ENCODE measurements at regions not wholly inside any gene's neighbourhood (a gene's known extent, or its start where the extent isn't known, plus 50 kb on each side); places are given as distances from the start of the nearest gene placed in this dataset.

- Histone ChIP-seq H2BK5ac (ENCODE audit: low read depth, low read length, poor library complexity, severe bottlenecking) (no peak overlapping the region), H2AK5ac (ENCODE audit: low read depth, low read length) (no peak overlapping the region), H2BK20ac (ENCODE audit: low read depth, low read length) (no peak overlapping the region), H3K56ac (ENCODE audit: extremely low read depth, insufficient read depth, low read length) (no peak overlapping the region), H3K23ac (ENCODE audit: low read depth, low read length) (no peak overlapping the region), H4K91ac (ENCODE audit: insufficient read depth, low read depth, low read length) (no peak overlapping the region), H3K4me1 (ENCODE audit: control insufficient read depth, insufficient read depth, low read length) (no peaks in the 10 kb centered on the region), H3K79me1 (ENCODE audit: low read depth in 1 of 2, low read length in 2 of 2) (no peaks in the 10 kb centered on the region), H3K27me3 (ENCODE audit: control insufficient read depth, insufficient read depth, low read length) (no peaks in the 10 kb centered on the region), H4K20me1 (ENCODE audit: insufficient read depth, low read length) (no peaks in the 10 kb centered on the region), H4K5ac (ENCODE audit: low read depth, low read length) (no peak overlapping the region), H2AK9ac (replicated peaks; ENCODE audit: low read depth, low read length, poor library complexity) (no peak overlapping the region), H3K36me3 (ENCODE audit: control insufficient read depth, insufficient read depth, low read length) (no peaks in the 10 kb centered on the region), H3K9me1 (ENCODE audit: insufficient read depth, low read length) (no peaks in the 10 kb centered on the region), H2BK120ac (ENCODE audit: low read depth, low read length) (no peak overlapping the region), H3K9ac (ENCODE audit: low read depth, low read length) (no peak overlapping the region), H4K8ac (ENCODE audit: low read depth in 2 of 2, low read length in 2 of 2) (no peak overlapping the region), H3K18ac (ENCODE audit: low read depth, low read length) (no peak overlapping the region), H2BK15ac (ENCODE audit: low read depth, low read length) (no peak overlapping the region), H3K4me3 (ENCODE audit: insufficient read depth, low read depth, low read length) (no peak overlapping the region), H3K14ac (replicated peaks; ENCODE audit: low read depth, low read length) (no peak overlapping the region), H3K4me2 (ENCODE audit: low read depth, low read length) (no peak overlapping the region), H3K4ac (ENCODE audit: low read depth, low read length) (no peak overlapping the region), H2AFZ (replicated peaks; ENCODE audit: low read length, poor library complexity) (peak overlapping the region; percentile 51), H3K27ac (ENCODE audit: insufficient read depth, low read length) (no peak overlapping the region), H3K9me3 (ENCODE audit: control insufficient read depth, insufficient read depth, low read length) (peaks cover 8% of the 10 kb centered on the region)
- BruUV-seq (replicated peaks): no TSS peak
- ChIA-PET CTCF (no interaction called here), POLR2A (ENCODE audit: unreplicated experiment) (no interaction called here)
- WGBS, 2 experiments (ENCODE audit: extremely low coverage in 2 of 2, insufficient read length in 1 of 2): no CpG with 5 or more reads among the region's 3 CpGs
- ATAC-seq (ENCODE audit: low read depth): no peak
- DNase-seq: no peak
- in situ Hi-C loops (cut with MboI; ENCODE audit: low sequenced_read_pairs) (no loop called here), intact Hi-C loops (cut with micrococcal nuclease) (no loop called here), dilution Hi-C loops (cut with HindIII; ENCODE audit: low sequenced_read_pairs, unreplicated experiment) (no loop called here)
- TF ChIP-seq BHLHE40 (IDR thresholded peaks at IDR 0.05; ENCODE audit: low read depth, low read length) (no peak), CHD1 (IDR thresholded peaks at IDR 0.05; ENCODE audit: low read depth, low read length) (no peak), RFX5 (IDR thresholded peaks at IDR 0.05; ENCODE audit: low read depth, low read length) (no peak), CEBPB (IDR thresholded peaks at IDR 0.05; ENCODE audit: low read depth, low read length) (no peak), MXI1 (IDR thresholded peaks at IDR 0.05; ENCODE audit: borderline replicate concordance, low read depth, low read length) (no peak), FOS (IDR thresholded peaks at IDR 0.05; ENCODE audit: low read depth, low read length) (no peak), USF2 (IDR thresholded peaks at IDR 0.05; ENCODE audit: low read depth, low read length) (no peak), POLR2A (IDR thresholded peaks at IDR 0.05; ENCODE audit: low read depth, low read length) (no peak), CTCF (conservative IDR thresholded peaks at IDR 0.05; ENCODE audit: low read depth, low read length) (no peak), MAZ (IDR thresholded peaks at IDR 0.05; ENCODE audit: borderline replicate concordance, low read depth, low read length) (no peak), ELK1 (IDR thresholded peaks at IDR 0.05; ENCODE audit: borderline replicate concordance, low read depth, low read length) (no peak), NFE2L2 (IDR thresholded peaks at IDR 0.05; ENCODE audit: low read depth, low read length) (no peak), SMC3 (IDR thresholded peaks at IDR 0.05; ENCODE audit: low read depth, low read length) (no peak), RAD21 (IDR thresholded peaks at IDR 0.05; ENCODE audit: low read length) (no peak), RCOR1 (IDR thresholded peaks at IDR 0.05; ENCODE audit: insufficient replicate concordance, low read length) (no peak), MAFK (IDR thresholded peaks at IDR 0.05; ENCODE audit: low read depth, low read length) (no peak)
These were observed 219.2 kb upstream of the SGO1 start for GRCh38 chr3:20405231-20405630.
